ENCODE measurements at regions not wholly inside any gene's neighbourhood (a gene's known extent, or its start where the extent isn't known, plus 50 kb on each side); places are given as distances from the start of the nearest gene placed in this dataset.

DNA sequence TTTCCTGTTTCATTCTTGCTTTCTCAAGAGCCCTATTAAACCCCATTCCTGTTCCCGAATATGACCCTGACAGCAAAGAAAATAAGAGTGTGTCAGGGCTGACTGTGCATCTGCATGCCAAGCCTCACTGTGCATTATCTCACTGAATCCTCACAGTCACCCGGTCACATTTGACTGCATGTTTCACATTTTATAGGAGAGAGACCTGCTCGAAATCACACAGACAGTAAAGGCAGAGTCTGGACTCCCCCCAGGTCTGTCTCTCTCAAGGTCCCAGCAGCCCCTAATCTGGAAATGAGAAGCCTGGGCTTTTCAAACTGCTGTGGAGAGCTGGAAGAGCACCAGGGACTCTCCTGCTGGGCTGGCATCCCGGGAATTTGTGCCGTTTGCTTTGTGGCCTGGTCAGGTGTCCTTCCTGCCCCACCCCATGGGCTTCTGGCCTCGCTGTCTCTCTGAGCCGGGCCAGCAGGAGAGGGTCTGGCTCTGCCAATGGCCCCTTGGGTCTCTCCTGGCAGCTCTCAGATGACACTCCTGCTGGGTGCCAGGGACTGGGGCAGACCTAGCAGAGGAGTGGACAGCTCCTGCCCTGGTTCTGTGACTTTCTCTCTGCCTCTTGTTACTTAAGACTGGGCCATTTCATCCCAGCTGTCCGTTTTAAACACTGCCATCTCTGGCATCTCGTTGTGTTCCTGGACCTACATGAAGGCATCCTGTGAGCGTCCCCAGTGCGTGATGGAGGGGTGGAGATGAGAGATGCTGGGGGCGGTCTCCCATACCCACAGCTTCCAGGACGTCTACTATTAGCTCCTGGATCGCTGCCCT is 173.6 kb downstream of the ARHGAP12 start:
- DNase-seq: no peak

DNA sequence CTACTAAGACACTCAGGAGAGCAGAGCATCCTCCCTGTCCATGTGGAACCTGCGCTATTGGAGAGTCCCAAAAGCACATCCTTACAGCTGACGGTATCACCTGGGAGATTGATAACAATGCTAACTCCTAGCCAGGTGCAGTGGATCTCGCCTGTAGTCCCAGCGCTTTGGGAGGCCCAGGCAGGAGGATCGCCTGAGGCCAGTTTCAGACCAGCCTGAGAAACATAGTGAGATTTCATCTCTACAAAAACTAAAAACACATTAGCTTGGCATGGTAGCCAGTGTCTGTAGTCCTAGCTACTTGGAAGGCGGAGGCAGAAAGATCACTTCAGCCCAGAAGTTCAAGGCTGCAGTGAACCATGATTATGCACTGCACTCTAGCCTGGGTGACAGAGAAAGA is 174.9 kb downstream of the ARHGAP12 start:
- DNase-seq: no peak

DNA sequence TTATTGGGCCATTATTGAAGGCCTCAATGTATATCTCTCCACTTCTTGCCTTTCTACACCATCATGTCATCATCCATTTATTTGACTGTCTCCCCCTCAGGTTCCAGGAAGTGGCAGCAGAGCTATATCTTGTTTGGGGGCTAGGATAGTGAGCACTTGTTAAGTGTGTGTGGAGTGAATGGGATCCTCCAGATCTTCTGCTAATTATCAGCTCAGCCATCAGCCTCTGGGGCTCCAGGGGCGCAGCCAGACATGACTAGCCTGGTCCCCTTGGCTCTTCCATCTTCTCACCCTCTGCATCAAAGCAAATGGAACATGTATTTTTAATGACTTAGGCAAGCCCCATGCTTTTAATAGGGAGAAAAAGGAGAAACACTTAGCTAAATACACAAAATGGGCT is 176.5 kb downstream of the ARHGAP12 start:
- no peak for DNase-seq

DNA sequence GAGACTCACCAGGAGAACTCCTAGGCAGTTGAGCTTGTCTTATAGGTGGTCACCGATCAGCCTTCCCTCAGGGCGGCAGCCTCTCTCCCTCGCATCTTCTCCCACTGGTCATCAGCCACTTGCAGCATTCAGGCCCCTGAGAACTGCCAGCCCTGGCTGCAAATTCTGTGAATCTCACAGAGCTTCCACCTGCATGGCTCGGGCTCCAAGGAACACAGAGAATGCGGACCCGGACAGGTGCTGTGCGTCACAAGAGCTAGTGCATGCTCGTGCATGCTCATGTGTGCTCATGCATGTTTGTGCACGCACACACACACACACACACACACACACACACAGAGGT is 176.9 kb downstream of the ARHGAP12 start:
- DNase-seq: no peak

DNA sequence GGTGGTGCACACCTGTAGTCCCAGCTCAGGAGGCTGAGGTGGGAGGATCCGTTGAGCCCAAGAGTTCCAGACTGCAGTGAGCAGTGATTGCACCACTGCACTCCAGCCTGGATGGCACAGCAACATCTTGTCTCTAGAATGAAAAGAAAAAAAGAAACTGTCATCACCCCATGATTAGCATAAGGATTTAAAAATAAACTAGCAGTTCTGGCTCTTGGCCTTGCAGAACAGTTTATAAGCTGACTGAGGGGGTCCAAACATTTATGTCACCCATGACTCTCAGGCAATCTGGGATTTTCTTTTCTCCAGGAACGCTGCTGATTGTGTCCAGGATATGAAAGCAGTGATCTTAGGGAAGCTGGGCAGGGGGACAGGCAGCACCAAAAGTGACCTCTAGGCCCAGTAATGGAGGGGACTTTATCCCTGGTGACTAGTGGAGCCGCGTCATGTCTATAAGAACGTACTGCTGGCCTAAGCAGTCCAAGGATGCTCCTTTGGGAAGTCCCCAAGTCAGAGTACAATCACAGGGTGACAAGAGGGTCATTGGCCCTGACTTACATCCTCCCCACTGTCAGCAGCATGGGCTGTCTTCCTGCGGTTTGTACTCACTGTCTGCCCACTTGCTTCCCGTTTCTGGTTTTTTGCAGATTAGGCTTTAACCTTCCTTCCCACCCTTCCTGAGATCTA is 177.4 kb downstream of the ARHGAP12 start:
- DNase-seq: no peak

DNA sequence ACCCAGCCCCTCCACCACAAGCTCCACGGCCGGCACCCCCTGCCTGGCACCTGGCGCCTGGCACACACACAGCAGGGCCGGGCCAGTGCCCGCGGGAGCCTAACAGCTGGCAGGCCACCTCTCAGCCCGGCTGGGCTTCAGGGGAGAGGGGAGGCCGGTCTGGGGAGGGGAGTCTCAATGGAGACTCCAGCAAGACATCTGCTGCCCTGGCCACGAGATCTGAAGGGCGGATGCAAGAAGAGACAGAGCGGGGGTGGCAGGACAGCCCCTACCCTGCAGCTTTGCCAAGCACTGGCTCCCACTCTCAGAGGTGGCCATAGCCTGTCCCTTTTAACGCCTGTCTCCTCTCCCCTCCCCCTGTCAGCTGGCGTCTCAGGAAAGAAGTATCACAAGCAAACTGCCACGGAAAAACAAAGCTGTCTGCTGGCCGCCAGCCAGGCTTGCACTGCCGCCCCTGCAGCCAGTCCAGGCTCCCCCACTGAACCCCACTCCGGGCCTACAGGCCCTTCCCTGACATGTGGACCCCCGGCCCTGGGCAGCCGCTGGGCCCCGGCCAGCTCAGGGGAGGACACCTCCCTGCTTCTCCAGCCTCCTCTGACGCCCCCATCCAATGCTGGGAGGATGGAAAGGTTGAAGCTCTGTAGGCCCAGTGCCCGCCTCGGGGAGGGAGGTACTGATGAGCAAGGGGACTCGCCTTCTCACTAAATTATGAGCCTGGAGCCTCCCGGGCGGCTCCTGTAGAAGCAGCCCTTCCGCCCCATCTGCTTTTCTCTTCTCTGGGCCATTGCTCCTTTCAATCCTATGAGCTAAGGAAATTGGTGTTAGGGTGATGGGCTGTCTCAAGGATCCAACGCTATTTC is 178.4 kb downstream of the ARHGAP12 start:
- DNase-seq: peak; percentile 61

DNA sequence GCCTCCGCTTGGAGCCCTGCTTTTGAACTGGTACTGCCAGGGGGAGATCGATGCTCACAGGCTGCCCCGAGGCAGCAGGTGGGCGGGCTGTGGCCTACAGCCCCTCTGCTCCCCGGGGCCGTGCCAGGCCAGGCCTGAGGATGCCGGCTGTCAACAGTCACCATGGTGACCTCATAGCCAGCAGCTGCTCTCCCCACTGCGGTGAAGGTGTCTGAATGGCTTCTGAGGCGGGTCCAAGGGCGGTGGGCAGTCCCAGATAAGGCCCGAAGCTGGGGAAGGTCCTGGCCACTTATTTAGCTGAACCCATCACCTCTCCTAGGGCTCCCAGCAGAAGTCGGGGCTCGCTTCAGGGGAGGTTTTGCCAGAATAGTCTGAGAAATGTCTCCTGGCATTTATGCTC is 179.3 kb downstream of the ARHGAP12 start:
- no peak for DNase-seq

DNA sequence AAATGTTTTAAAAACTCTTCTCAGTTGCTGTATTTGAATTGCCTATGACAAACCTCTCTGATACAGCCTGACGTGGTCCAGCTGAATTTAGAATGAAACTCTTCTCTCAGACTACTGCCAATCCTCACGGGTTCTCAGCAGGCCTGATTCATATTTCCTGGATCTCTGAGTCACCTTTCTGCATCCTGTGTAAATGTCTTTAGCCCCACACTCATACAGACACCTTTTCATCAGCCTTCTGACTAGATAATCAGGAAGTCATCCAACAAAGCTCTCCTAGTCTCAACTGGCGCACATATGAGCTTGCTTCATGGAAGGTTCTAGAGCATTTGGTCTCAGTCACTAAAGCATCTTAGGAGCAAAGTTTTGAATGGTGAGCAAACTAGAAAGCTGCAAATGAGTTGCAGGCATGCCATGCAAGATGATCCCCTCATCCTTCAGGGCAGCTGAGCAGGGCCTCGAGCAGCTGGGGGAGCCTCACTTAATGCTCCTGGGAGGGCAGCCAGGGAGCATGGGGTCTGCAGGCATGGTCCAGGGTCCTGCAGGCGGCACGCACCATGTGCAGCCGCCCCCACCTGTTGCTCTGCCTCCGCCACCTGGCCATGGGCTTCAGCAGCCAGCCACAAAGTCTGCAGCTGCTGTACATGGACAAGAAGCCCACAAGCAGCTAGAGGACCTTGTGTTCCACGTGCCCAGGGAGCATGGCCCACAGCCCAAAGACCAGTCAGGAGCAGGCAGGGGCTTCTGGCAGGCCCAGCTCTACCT is 182.8 kb downstream of the ARHGAP12 start:
- DNase-seq: no peak

DNA sequence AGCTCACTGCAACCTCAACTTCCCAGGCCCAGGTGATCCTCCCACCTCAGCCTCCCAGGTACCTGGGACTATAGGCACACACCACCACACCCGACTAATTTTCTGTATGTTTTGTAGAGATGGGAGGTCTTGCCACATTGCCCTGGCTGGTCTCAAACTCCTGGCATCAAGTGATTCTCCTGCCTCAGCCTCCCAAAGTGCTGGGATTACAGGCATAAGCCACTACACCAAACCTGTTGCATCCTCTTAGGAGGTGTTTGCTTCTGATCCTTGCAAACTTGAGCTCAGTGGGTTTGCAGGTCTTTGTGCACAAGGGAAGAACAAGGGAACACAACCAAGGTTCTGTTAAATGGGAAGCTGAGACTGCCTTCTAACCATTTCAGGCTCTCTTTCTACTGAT is 184.6 kb downstream of the ARHGAP12 start:
- no peak for DNase-seq

DNA sequence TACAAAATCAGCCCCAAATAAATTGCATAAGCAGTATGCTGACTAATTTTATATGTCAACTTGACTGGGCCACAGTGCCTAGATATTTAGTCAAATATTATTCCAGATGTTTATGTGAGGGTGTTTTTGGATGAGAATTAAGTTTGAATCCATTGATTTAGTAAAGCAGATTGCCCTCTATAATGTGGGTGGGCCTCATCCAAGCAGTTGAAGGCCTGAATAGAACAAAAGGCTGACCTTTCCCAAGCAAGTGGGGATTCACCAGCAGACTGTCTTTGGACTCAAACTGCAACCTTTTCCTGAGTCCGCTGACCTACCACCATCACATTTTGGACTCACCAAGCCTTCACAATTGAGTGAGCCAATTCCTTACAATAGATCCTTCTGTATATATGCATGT is 186.4 kb downstream of the ARHGAP12 start:
- DNase-seq: no peak

DNA sequence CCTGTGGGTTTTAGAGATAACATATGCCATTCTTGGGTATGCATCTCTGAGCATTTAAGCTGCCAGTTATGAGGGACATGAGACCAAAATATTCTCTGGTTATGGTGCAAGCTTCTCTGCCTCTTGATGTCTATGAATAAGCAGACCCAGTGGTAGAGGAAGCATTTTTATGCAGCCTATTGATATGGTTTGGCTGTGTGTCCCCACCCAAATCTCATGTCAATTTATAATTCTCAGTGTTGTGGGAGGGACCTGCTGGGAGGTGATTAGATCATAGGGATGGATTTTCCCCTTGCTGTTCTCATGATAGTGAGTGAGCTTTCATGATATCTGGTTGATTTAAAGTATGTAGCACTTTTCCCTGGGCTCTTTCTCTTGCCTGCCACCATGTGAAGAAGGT is 187.2 kb downstream of the ARHGAP12 start:
- DNase-seq: no peak

DNA sequence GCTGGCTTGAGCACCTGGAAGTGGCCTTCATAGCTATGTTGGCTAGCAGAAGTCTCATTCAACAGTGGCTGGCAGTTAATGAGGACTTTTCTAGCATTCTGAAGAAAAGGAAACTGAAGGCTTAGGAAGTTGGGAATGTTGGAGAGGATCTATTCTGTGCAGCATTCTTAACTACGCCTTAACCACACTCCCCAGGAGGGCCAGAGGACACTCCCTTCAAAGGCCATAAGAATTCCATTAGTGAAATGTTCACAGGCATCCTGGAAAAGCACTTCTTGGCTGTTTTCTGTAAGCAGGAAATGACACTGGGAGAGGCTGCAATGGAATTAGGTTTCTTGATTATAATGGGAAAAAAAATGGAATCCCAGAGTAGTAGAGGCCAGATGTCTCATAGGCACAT is 188.9 kb downstream of the ARHGAP12 start:
- no peak for DNase-seq

DNA sequence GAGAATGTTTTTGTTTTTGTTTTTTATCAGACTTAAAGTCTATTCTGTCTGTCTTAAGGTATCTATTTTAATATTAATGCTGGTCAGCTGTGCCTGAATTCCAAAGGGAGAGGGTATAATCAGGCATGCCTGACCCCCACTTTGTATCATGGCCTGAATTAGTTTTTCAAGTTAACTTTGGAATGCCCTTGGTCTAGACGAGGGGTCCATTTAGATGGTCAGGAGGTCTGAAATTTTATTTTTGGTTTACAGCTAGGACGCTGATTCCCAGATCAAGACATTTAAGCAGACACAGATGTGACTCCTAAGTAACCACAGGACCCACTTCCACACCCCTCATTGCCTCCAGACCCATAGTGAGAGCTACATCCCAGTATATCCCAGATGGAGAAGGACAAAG is 189.5 kb downstream of the ARHGAP12 start:
- no peak for DNase-seq

DNA sequence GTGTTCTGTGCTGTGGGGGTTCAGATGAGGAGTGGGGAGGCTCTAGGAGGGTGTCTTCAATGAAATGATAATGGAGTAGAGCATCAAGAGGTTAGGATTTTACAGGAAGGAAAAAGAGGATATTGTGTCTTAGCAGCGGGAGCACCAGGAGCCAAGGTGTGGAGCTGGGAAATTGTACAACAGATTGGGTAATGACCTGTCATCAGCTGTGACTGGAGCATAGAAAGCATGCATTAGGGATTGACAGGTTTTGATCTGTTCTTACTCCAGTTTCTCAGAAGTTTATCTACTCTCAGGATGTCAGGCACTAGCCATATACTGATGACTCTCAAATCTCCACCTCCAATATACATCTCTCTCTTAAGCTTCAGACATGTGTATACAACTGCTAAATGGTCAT is 196.9 kb downstream of the ARHGAP12 start:
- no peak for DNase-seq

DNA sequence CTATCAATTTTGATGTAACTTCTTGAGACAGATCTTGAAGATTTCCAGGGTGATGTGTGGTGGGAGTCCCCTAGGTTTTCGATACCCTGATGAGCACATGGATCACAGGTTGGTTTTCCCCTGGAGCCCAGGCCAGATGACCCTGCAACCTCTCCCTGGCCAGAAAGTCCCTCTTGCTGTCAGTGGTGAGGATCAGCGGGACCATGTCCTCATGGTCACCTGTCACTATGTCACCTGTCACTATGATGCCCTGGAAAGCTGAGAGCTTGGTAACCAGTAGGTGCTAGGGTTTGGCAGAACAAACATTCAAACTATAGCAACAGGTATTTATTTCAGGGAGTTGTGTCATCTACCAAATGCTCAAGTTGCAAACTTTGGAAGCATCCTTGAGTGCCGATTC is 197.9 kb downstream of the ARHGAP12 start:
- DNase-seq: no peak

DNA sequence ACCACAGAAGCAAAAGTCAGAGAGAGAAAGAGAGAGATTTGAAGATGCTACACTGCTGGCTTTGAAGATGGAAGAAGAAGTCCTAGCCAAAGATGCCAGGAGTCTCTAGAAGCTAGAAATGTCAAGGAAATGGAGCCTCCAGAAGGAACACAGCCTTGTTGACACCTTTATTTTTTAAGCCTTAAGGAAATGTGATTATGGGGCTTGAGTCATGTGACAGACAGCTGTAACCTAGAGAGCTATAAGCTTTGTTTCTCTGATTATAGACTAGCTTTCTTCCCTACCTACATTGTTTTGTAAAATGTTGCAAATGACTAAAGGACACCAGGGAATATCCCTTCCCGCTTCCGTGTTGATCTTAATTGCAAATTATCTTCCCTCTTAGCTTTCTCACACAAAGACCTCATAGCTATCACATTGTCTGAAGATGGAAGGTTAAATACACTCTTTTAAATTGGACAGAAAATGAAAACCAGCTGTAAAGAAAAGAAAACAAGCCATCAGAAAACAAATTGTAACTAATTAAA is 199.9 kb downstream of the ARHGAP12 start:
- DNase-seq: no peak

DNA sequence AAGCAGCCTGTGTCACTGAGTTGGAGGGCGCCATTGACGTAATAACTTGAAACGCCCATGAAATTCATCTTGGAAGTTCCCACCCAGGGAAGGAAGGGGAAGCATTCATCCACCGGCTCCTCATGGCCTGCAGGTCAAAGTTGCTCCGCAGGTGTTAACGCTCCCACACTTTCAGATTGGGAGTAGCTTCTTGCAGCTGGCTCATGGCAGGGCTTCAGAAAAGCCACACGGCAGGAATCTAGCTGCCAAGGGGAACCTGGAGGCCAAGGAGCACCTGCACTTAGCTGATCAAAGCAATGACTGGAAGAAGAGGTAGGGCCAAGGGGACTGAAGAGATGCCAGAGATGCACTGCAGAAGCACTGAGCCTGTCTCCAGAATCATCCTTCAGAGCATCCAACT is 203.2 kb downstream of the ARHGAP12 start:
- no peak for DNase-seq

DNA sequence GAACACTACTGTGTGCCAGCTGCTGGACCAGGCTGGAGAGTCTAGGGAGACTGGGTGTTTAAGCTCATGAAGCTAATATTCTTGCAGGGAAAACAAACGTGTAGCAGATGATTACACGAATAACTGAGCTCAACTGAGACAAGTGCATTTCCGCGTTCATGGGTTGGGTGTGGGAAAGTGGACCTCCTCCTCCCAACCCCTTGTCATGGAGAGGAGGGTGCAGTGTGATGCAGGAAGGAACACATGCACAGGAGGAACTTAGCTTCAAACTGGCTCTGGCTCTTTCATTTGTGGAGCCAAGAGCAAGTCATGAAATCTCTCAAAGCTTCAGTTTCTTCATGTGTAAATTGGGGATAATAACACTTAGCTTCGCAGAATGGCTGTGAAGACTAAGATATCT is 204.3 kb downstream of the ARHGAP12 start:
- DNase-seq: no peak

DNA sequence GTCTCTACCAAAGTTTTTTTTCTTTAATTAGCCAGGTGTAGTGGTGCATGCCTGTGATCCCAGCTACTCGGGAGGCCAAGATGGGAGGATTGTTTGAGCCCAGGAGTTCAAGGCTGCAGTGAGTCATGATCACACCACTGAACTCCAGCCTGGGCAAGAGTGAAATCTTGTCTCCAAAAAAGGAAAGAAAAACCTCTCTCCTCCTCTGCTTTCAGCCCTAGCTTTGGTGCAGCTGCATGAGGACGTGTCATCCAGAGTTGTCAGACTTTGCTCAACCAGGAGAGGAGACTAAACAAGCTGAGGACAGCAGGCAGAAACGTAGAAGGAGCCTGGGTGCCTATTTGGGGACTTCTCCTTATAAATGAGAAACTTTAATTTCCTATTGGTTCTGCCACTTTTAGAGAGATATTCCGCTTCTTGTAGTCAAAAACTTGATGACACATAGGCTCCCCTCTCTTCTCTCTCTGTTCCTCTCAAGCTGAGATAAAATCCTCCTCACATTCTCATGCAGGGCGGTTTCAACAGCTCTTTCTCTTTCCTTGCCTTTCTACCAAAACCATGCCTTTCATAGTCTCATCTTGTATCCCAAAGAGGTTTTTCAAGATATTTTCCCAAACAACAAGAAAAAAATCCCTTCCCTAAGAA is 205.4 kb downstream of the ARHGAP12 start:
- DNase-seq: no peak

DNA sequence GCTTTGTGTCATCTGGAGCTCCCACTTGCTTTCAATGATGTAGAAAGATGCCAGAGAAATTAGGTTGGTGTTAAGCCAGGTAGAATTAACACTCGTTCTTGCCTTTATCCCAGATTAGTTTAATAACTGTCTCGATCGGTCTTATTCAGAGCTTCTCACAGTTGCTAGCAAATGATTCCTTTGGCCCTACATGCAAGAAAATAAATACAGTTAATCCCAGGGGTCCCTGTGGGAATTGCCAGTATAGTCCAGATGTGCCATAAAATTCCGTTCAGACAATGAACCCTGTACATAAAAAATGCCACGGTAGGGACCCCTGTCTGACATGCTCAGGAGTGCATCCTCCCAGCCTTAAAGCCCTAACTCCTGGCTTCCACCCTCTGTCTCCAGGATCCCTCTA is 207.5 kb downstream of the ARHGAP12 start:
- DNase-seq: no peak

DNA sequence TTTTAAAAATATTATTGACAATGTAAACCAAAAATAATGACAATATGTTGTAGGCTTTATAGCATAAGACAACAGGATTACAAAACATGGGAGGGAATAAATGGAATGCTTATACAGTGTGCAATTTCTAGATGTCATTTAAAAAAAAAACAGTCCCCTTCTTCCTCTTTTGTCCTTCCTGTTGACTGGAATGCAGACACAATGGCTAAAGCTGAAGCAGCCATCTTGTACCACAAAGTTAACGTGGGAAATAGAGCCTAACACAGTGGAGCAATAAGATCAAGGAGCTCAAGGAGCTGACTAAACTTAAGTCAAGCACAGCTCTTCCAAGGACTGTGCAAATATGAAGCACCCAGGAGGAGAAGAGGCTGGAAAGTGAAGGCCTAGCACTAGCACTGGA is 208.1 kb downstream of the ARHGAP12 start:
- no peak for DNase-seq

DNA sequence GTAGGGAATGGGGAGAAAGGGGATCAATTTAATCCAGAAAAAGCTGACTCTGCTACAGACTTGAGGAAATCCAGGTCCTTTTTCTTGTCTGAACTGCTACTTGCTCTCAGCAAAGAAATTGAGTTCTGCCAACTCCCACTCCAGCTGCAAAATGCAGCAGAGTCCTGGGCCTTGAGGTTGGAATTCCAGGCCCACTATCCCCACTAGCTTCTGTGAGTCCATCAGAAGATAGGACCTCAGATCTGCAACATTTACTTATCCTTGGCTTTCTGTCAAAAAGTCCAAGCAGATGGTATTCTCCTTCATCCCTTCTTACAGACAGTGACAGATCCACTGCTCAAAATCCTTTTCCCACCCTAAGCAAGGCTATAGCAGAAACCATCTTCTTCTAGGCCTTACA is 219.2 kb downstream of the ARHGAP12 start:
- no peak for DNase-seq
